ENCODE measurements at regions not wholly inside any gene's neighbourhood (a gene's known extent, or its start where the extent isn't known, plus 50 kb on each side); places are given as distances from the start of the nearest gene placed in this dataset.

- TF ChIP-seq KAT7 (CRISPR knock-in tag; IDR thresholded peaks at IDR 0.05; ENCODE audit: borderline replicate concordance) = peak; percentile 38; the same call in 1 of the 2 replicates
- TF ChIP-seq KDM4B (CRISPR knock-in tag; IDR thresholded peaks at IDR 0.05) = no peak; the same call in 1 of the 2 replicates
- TF ChIP-seq ZFP36L1 (CRISPR knock-in tag; IDR thresholded peaks at IDR 0.05) = peak; percentile 43; the same call in 1 of the 2 replicates
- TF ChIP-seq, protein P1, sequence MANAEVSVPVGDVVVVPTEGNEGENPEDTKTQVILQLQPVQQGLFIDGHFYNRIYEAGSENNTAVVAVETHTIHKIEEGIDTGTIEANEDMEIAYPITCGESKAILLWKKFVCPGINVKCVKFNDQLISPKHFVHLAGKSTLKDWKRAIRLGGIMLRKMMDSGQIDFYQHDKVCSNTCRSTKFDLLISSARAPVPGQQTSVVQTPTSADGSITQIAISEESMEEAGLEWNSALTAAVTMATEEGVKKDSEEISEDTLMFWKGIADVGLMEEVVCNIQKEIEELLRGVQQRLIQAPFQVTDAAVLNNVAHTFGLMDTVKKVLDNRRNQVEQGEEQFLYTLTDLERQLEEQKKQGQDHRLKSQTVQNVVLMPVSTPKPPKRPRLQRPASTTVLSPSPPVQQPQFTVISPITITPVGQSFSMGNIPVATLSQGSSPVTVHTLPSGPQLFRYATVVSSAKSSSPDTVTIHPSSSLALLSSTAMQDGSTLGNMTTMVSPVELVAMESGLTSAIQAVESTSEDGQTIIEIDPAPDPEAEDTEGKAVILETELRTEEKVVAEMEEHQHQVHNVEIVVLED (CRISPR knock-in tag; IDR thresholded peaks at IDR 0.05; ENCODE audit: borderline replicate concordance) = peak; percentile 64; the same call in 1 of the 2 replicates
- TF ChIP-seq REPIN1 (CRISPR knock-in tag; IDR thresholded peaks at IDR 0.05; ENCODE audit: borderline replicate concordance, low read depth) = no peak
- peak; percentile 40; the same call in 1 of the 2 replicates for TF ChIP-seq PATZ1 (CRISPR knock-in tag; IDR thresholded peaks at IDR 0.05)
- peak; percentile 68 for TF ChIP-seq SIX1 (CRISPR knock-in tag; IDR thresholded peaks at IDR 0.05; ENCODE audit: borderline replicate concordance)
- TF ChIP-seq ZNF547 (CRISPR knock-in tag; IDR thresholded peaks at IDR 0.05) = peak; percentile 51; the same call in 1 of the 2 replicates
- TF ChIP-seq AKAP8 (CRISPR knock-in tag; IDR thresholded peaks at IDR 0.05) = no peak
- no peak for TF ChIP-seq PLRG1 (conservative IDR thresholded peaks at IDR 0.05)
- peak in 1 of 2 experiments; percentile 97; a peak in 2 of 4 replicates for TF ChIP-seq EP300 (IDR thresholded peaks at IDR 0.05; ENCODE audit: low read depth in 2 of 2, low read length in 2 of 2)
- TF ChIP-seq EP300 (CRISPR knock-in tag; IDR thresholded peaks at IDR 0.05; ENCODE audit: borderline replicate concordance) = peak; percentile 82; the same call in 1 of the 2 replicates
- TF ChIP-seq ZNF510 (CRISPR knock-in tag; IDR thresholded peaks at IDR 0.05; ENCODE audit: low read depth) = no peak
Observed at GRCh38 chr1:234721476-234722269, 111.7 kb upstream of the IRF2BP2 start (continued).
